Hepatocyte (in vitro differentiated cells): ENCODE measurements at regions not wholly inside any gene's neighbourhood (a gene's known extent, or its start where the extent isn't known, plus 50 kb on each side); places are given as distances from the start of the nearest gene placed in this dataset.

ENCODE experiments used
- EZH2 ChIP-seq: fragments of 200-600 bp; sonication (generic); IDR thresholded peaks from 2 replicates; pipeline ENCODE4 v1.6.1; 2016; ENCODE audit warnings: antibody characterized with exemption, mild to moderate bottlenecking, borderline replicate concordance
- EZH2phosphoT487 ChIP-seq: fragments of 200-600 bp; sonication (generic); IDR thresholded peaks from one replicate; pipeline ENCODE4 v1.6.1; 2018; ENCODE audit warnings: antibody characterized with exemption, mild to moderate bottlenecking, low read depth, moderate library complexity; ENCODE audit not compliant: unreplicated experiment, severe bottlenecking
- TF ChIP-seq, protein P1 (sequence below): fragments of 200-600 bp; sonication (generic); IDR thresholded peaks from 2 replicates; pipeline ENCODE4 v1.5.1; 2016; ENCODE audit warnings: antibody characterized with exemption, mild to moderate bottlenecking; ENCODE audit not compliant: poor library complexity

DNA sequence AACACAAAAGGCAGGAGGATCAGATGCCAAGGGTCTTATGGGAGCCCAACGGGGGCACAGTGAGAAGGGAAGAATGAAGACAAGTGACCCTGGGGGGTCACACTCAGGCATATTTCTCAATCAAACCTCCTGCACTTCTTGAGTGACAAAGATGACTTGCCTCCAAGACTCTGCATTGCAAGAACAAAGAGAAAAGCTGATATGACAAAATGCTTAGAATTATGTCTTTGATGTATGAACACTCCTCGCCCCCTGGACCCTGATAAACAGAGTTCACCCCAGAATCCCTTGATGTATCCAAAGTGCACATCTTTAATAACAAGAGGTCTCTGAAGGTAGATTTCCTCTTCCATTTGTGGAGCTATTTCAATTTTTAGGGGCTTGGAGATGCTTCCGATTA, 146.5 kb downstream of the C5orf15 start:
- TF ChIP-seq, protein P1, sequence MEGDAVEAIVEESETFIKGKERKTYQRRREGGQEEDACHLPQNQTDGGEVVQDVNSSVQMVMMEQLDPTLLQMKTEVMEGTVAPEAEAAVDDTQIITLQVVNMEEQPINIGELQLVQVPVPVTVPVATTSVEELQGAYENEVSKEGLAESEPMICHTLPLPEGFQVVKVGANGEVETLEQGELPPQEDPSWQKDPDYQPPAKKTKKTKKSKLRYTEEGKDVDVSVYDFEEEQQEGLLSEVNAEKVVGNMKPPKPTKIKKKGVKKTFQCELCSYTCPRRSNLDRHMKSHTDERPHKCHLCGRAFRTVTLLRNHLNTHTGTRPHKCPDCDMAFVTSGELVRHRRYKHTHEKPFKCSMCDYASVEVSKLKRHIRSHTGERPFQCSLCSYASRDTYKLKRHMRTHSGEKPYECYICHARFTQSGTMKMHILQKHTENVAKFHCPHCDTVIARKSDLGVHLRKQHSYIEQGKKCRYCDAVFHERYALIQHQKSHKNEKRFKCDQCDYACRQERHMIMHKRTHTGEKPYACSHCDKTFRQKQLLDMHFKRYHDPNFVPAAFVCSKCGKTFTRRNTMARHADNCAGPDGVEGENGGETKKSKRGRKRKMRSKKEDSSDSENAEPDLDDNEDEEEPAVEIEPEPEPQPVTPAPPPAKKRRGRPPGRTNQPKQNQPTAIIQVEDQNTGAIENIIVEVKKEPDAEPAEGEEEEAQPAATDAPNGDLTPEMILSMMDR, result no peak
- TF ChIP-seq EZH2 (no peak), EZH2phosphoT487 (no peak)
